Loucy (cell line): ENCODE measurements at regions not wholly inside any gene's neighbourhood (a gene's known extent, or its start where the extent isn't known, plus 50 kb on each side); places are given as distances from the start of the nearest gene placed in this dataset.

Experiments
- CTCF ChIP-seq: fragments of 200-600 bp; sonication (generic); conservative IDR thresholded peaks from 2 replicates; pipeline ENCODE4 v1.5.1; 2014; ENCODE audit warnings: mild to moderate bottlenecking, antibody characterized with exemption, low read length
- EZH2phosphoT487 ChIP-seq: fragments of 200-600 bp; IDR thresholded peaks from 2 replicates; pipeline ENCODE4 v1.6.1; 2018; ENCODE audit warnings: antibody characterized with exemption, mild to moderate bottlenecking, moderate library complexity, borderline replicate concordance

GRCh38 chr6:145352382-145353080 is 382.8 kb downstream of the EPM2A start:
- TF ChIP-seq CTCF, result no peak
- no peak for TF ChIP-seq EZH2phosphoT487
